A549 (cell line): ENCODE measurements at regions not wholly inside any gene's neighbourhood (a gene's known extent, or its start where the extent isn't known, plus 50 kb on each side); places are given as distances from the start of the nearest gene placed in this dataset.

Experiments
- CHD4 ChIP-seq: fragments of 200-600 bp; sonication (generic); IDR thresholded peaks from 2 replicates; pipeline ENCODE4 v1.6.1; 2016; ENCODE audit warnings: antibody characterized with exemption, mild to moderate bottlenecking, borderline replicate concordance
- CTCF ChIP-seq: fragments of >200 bp; sonication (Bioruptor Twin); formaldehyde crosslinking; IDR thresholded peaks from 3 replicates; pipeline ENCODE4 v1.5.1; 2016
- HOXB5 ChIP-seq: fragments of 250-450 bp; sonication (Bioruptor Pico); IDR thresholded peaks from 2 replicates; pipeline ENCODE4 v1.5.0; 2020; ENCODE audit warnings: mild to moderate bottlenecking, moderate library complexity
- JUN ChIP-seq, 2 experiments: fragments of >200 bp; sonication (Bioruptor Twin); formaldehyde crosslinking; IDR thresholded peaks; 2 replicates in 1 of 2; 3 replicates in 1 of 2; pipeline ENCODE4 v1.6.1; 2016 to 2017
- PBX3 ChIP-seq: IDR thresholded peaks from 2 replicates; pipeline ENCODE4 v1.6.1; 2012
- POLR2A ChIP-seq: IDR thresholded peaks from 2 replicates; pipeline ENCODE4 v1.6.1; 2012; ENCODE audit warnings: mild to moderate bottlenecking, low read length

- TF ChIP-seq JUN (IDR thresholded peaks at IDR 0.05) (no peak), PBX3 (no peak), POLR2A (no peak), HOXB5 (CRISPR knock-in tag) (no peak), CHD4 (no peak), CTCF (no peak)
Measured at GRCh38 chr22:19645905-19646304, 68.4 kb upstream of the SEPTIN5 start.
